ENCODE measurements at regions not wholly inside any gene's neighbourhood (a gene's known extent, or its start where the extent isn't known, plus 50 kb on each side); places are given as distances from the start of the nearest gene placed in this dataset.
A peak's percentile ranks its signal among the peaks of the same experiment; 100 is the strongest.

- no peaks in the 10 kb centered on the region for H3K27me3 ChIP-seq (ENCODE audit: control insufficient read depth, insufficient read depth, low read length)
- no peak for DNase-seq (ENCODE audit: low read depth)
- H3K36me3 ChIP-seq (ENCODE audit: control insufficient read depth, insufficient read depth, low read length), result no peaks in the 10 kb centered on the region
- no peak overlapping the region for H3K4me3 ChIP-seq (ENCODE audit: low read depth, low read length)
- no peak for TF ChIP-seq CTCF (IDR thresholded peaks at IDR 0.05; ENCODE audit: insufficient read depth, low read length, poor library complexity, severe bottlenecking)
These were observed 159.4 kb downstream of the HS3ST3A1 start for GRCh38 chr17:13442361-13442760.

- TF ChIP-seq CTCF (IDR thresholded peaks at IDR 0.05; ENCODE audit: insufficient read depth, low read length, poor library complexity, severe bottlenecking), result no peak
- no peak overlapping the region for H3K4me3 ChIP-seq (ENCODE audit: low read depth, low read length)
- no peak for DNase-seq (ENCODE audit: low read depth)
- no peaks in the 10 kb centered on the region for H3K36me3 ChIP-seq (ENCODE audit: control insufficient read depth, insufficient read depth, low read length)
- H3K27me3 ChIP-seq (ENCODE audit: control insufficient read depth, insufficient read depth, low read length), result no peaks in the 10 kb centered on the region
These were observed 159.9 kb downstream of the HS3ST3A1 start for GRCh38 chr17:13441873-13442272.

- TF ChIP-seq CTCF (IDR thresholded peaks at IDR 0.05; ENCODE audit: insufficient read depth, low read length, poor library complexity, severe bottlenecking), result no peak
- H3K4me3 ChIP-seq (ENCODE audit: low read depth, low read length), result no peak overlapping the region
- no peaks in the 10 kb centered on the region for H3K36me3 ChIP-seq (ENCODE audit: control insufficient read depth, insufficient read depth, low read length)
- no peaks in the 10 kb centered on the region for H3K27me3 ChIP-seq (ENCODE audit: control insufficient read depth, insufficient read depth, low read length)
- DNase-seq (ENCODE audit: low read depth), result peak; percentile 39
These were observed 163.6 kb downstream of the HS3ST3A1 start for GRCh38 chr17:13437966-13438779.

- Histone ChIP-seq H3K36me3 (ENCODE audit: control insufficient read depth, insufficient read depth, low read length) (no peaks in the 10 kb centered on the region), H3K27me3 (ENCODE audit: control insufficient read depth, insufficient read depth, low read length) (no peaks in the 10 kb centered on the region), H3K4me3 (ENCODE audit: low read depth, low read length) (no peak overlapping the region)
- DNase-seq (ENCODE audit: low read depth), result no peak
- TF ChIP-seq CTCF (IDR thresholded peaks at IDR 0.05; ENCODE audit: insufficient read depth, low read length, poor library complexity, severe bottlenecking), result no peak
These were observed 166.5 kb downstream of the HS3ST3A1 start for GRCh38 chr17:13435230-13435629.

GRCh38 chr17:13429201-13429600 is 172.5 kb downstream of the HS3ST3A1 start:
- DNase-seq (ENCODE audit: low read depth), result no peak
- Histone ChIP-seq H3K27me3 (ENCODE audit: control insufficient read depth, insufficient read depth, low read length) (no peaks in the 10 kb centered on the region), H3K36me3 (ENCODE audit: control insufficient read depth, insufficient read depth, low read length) (no peaks in the 10 kb centered on the region), H3K4me3 (ENCODE audit: low read depth, low read length) (no peak overlapping the region)
- no peak for TF ChIP-seq CTCF (IDR thresholded peaks at IDR 0.05; ENCODE audit: insufficient read depth, low read length, poor library complexity, severe bottlenecking)

GRCh38 chr17:13428611-13429042 is 173.1 kb downstream of the HS3ST3A1 start:
- TF ChIP-seq CTCF (IDR thresholded peaks at IDR 0.05; ENCODE audit: insufficient read depth, low read length, poor library complexity, severe bottlenecking), result no peak
- no peak overlapping the region for H3K4me3 ChIP-seq (ENCODE audit: low read depth, low read length)
- no peaks in the 10 kb centered on the region for H3K36me3 ChIP-seq (ENCODE audit: control insufficient read depth, insufficient read depth, low read length)
- DNase-seq (ENCODE audit: low read depth), result no peak
- H3K27me3 ChIP-seq (ENCODE audit: control insufficient read depth, insufficient read depth, low read length), result no peaks in the 10 kb centered on the region

Measured in kidney epithelial cell (primary cell).